ENCODE measurements at regions not wholly inside any gene's neighbourhood (a gene's known extent, or its start where the extent isn't known, plus 50 kb on each side); places are given as distances from the start of the nearest gene placed in this dataset.

GRCh38 chr1:182261655-182262054 lies 129.9 kb downstream of the GLUL start:
- CTCF ChIA-PET = no interaction called here
- Mint-ChIP-seq H3K9me3 (ENCODE audit: low read depth, unreplicated experiment) (no peaks in the 10 kb centered on the region), H3K27ac (ENCODE audit: unreplicated experiment) (no peak overlapping the region), H3K4me1 (ENCODE audit: low read depth, unreplicated experiment) (no peaks in the 10 kb centered on the region), H3K27me3 (ENCODE audit: unreplicated experiment) (no peaks in the 10 kb centered on the region), H3K4me3 (ENCODE audit: low read depth, unreplicated experiment) (no peak overlapping the region), H3K36me3 (ENCODE audit: insufficient read depth, unreplicated experiment) (no peaks in the 10 kb centered on the region)
- intact Hi-C loops (cut with micrococcal nuclease; ENCODE audit: unreplicated experiment) = no loop called here
- DNase-seq = no peak
- no peak for TF ChIP-seq CTCF (IDR thresholded peaks at IDR 0.05; ENCODE audit: unreplicated experiment)
- no TSS peak for BruUV-seq (replicated peaks)

- CTCF ChIA-PET = no interaction called here
These were observed 131.1 kb downstream of the GLUL start for GRCh38 chr1:182260516-182260915.

GRCh38 chr1:182259968-182260367 lies 131.6 kb downstream of the GLUL start:
- intact Hi-C loops (cut with micrococcal nuclease; ENCODE audit: unreplicated experiment) = no loop called here
- CTCF ChIA-PET = interaction anchor here (1.5 kb wide), 1 partner anchor 11 kb away, joined by 4 read pairs; no protein-coding TSS in a partner anchor
- no peaks in the 10 kb centered on the region for H3K9me3 Mint-ChIP-seq (ENCODE audit: low read depth, unreplicated experiment)
- no peak overlapping the region for H3K27ac Mint-ChIP-seq (ENCODE audit: unreplicated experiment)
- BruUV-seq (replicated peaks) = no TSS peak
- no peaks in the 10 kb centered on the region for H3K4me1 Mint-ChIP-seq (ENCODE audit: low read depth, unreplicated experiment)
- no peak for DNase-seq
- no peak for TF ChIP-seq CTCF (IDR thresholded peaks at IDR 0.05; ENCODE audit: unreplicated experiment)
- no peak overlapping the region for H3K4me3 Mint-ChIP-seq (ENCODE audit: low read depth, unreplicated experiment)
- no peaks in the 10 kb centered on the region for H3K36me3 Mint-ChIP-seq (ENCODE audit: insufficient read depth, unreplicated experiment)
- no peaks in the 10 kb centered on the region for H3K27me3 Mint-ChIP-seq (ENCODE audit: unreplicated experiment)

More at GRCh38 chr1:182260516-182260915, 131.1 kb downstream of the GLUL start:
- no peak for TF ChIP-seq CTCF (IDR thresholded peaks at IDR 0.05; ENCODE audit: unreplicated experiment)
- Mint-ChIP-seq H3K4me1 (ENCODE audit: low read depth, unreplicated experiment) (no peaks in the 10 kb centered on the region), H3K4me3 (ENCODE audit: low read depth, unreplicated experiment) (no peak overlapping the region), H3K36me3 (ENCODE audit: insufficient read depth, unreplicated experiment) (no peaks in the 10 kb centered on the region), H3K27me3 (ENCODE audit: unreplicated experiment) (no peaks in the 10 kb centered on the region), H3K9me3 (ENCODE audit: low read depth, unreplicated experiment) (no peaks in the 10 kb centered on the region), H3K27ac (ENCODE audit: unreplicated experiment) (no peak overlapping the region)
- no TSS peak for BruUV-seq (replicated peaks)
- DNase-seq = no peak
- intact Hi-C loops (cut with micrococcal nuclease; ENCODE audit: unreplicated experiment) = no loop called here

GRCh38 chr1:182259229-182259872 lies 132.2 kb downstream of the GLUL start:
- CTCF ChIA-PET = interaction anchor here (1.5 kb wide), 1 partner anchor 11 kb away, joined by 4 read pairs; no protein-coding TSS in a partner anchor
- Mint-ChIP-seq H3K4me3 (ENCODE audit: low read depth, unreplicated experiment) (no peak overlapping the region), H3K9me3 (ENCODE audit: low read depth, unreplicated experiment) (no peaks in the 10 kb centered on the region), H3K27me3 (ENCODE audit: unreplicated experiment) (no peaks in the 10 kb centered on the region), H3K36me3 (ENCODE audit: insufficient read depth, unreplicated experiment) (no peaks in the 10 kb centered on the region), H3K27ac (ENCODE audit: unreplicated experiment) (no peak overlapping the region), H3K4me1 (ENCODE audit: low read depth, unreplicated experiment) (no peaks in the 10 kb centered on the region)
- peak; percentile 20 for DNase-seq
- BruUV-seq (replicated peaks) = no TSS peak
- intact Hi-C loops (cut with micrococcal nuclease; ENCODE audit: unreplicated experiment) = no loop called here
- TF ChIP-seq CTCF (IDR thresholded peaks at IDR 0.05; ENCODE audit: unreplicated experiment) = no peak

All from Calu3 (cell line).